M059J (cell line): ENCODE measurements at regions not wholly inside any gene's neighbourhood (a gene's known extent, or its start where the extent isn't known, plus 50 kb on each side); places are given as distances from the start of the nearest gene placed in this dataset.
A peak's percentile ranks its signal among the peaks of the same experiment; 100 is the strongest.

Source experiments
- DNase-seq: peaks from one replicate; pipeline ENCODE4 v3.0.0-alpha.2; 2012; ENCODE audit warnings: low read depth

GRCh38 chr22:26996154-26996553, 338.8 kb downstream of the MIAT start:
- no peak for DNase-seq

- DNase-seq, result no peak
Observed at GRCh38 chr22:26998129-26998528, 340.7 kb downstream of the MIAT start.

GRCh38 chr22:26998716-26999115, 341.3 kb downstream of the MIAT start:
- no peak for DNase-seq

GRCh38 chr22:27003297-27003696, 345.9 kb downstream of the MIAT start:
- no peak for DNase-seq

- no peak for DNase-seq
Observed at GRCh38 chr22:27004434-27004833, 347.0 kb downstream of the MIAT start.

GRCh38 chr22:27008454-27008853, 351.1 kb downstream of the MIAT start:
- DNase-seq, result no peak

- peak; percentile 18 for DNase-seq
Observed at GRCh38 chr22:27011133-27011532, 353.7 kb downstream of the MIAT start.

- no peak for DNase-seq
Observed at GRCh38 chr22:27011717-27012116, 354.3 kb downstream of the MIAT start.

- peak; percentile 82 for DNase-seq
Observed at GRCh38 chr22:27019827-27020226, 362.4 kb downstream of the MIAT start.

GRCh38 chr22:27022274-27022895, 365.0 kb downstream of the MIAT start:
- peak; percentile 35 for DNase-seq

- no peak for DNase-seq
Observed at GRCh38 chr22:27022896-27023361, 365.5 kb downstream of the MIAT start.

- no peak for DNase-seq
Observed at GRCh38 chr22:27023591-27023990, 366.2 kb downstream of the MIAT start.

GRCh38 chr22:27024982-27025381, 367.6 kb downstream of the MIAT start:
- DNase-seq, result no peak

- no peak for DNase-seq
Observed at GRCh38 chr22:27028093-27028492, 370.7 kb downstream of the MIAT start.

- DNase-seq, result no peak
Observed at GRCh38 chr22:27029584-27030130, 372.3 kb downstream of the MIAT start.

- DNase-seq, result peak; percentile 47
Observed at GRCh38 chr22:27032091-27032761, 374.8 kb downstream of the MIAT start.

- DNase-seq, result no peak
Observed at GRCh38 chr22:27041745-27042310, 384.4 kb downstream of the MIAT start.

- DNase-seq, result no peak
Observed at GRCh38 chr22:27043262-27043661, 385.9 kb downstream of the MIAT start.

- DNase-seq, result peak; percentile 93
Observed at GRCh38 chr22:27045103-27045947, 387.9 kb downstream of the MIAT start.

- DNase-seq, result peak; percentile 54
Observed at GRCh38 chr22:27046086-27046485, 388.7 kb downstream of the MIAT start.

- DNase-seq, result no peak
Observed at GRCh38 chr22:27046603-27047002, 389.2 kb downstream of the MIAT start.

- no peak for DNase-seq
Observed at GRCh38 chr22:27050771-27051170, 393.4 kb downstream of the MIAT start.
